ENCODE measurements at regions not wholly inside any gene's neighbourhood (a gene's known extent, or its start where the extent isn't known, plus 50 kb on each side); places are given as distances from the start of the nearest gene placed in this dataset.

GRCh38 chr6:4348462-4349112 lies 213.2 kb upstream of the ECI2 start:
- no peaks in the 10 kb centered on the region for H3K27me3 ChIP-seq (ENCODE audit: low read depth)
- H3K9me3 ChIP-seq, result no peaks in the 10 kb centered on the region
- intact Hi-C loops (cut with DNase I), result no loop called here
- no peak overlapping the region for H3K4me3 ChIP-seq
- no peak overlapping the region for H3K27ac ChIP-seq
- no peaks in the 10 kb centered on the region for H3K36me3 ChIP-seq
- ATAC-seq (no peak), DNase-seq (no peak)
- TF ChIP-seq CTCF (IDR thresholded peaks at IDR 0.05), result no peak
- peaks cover 23% of the 10 kb centered on the region for H3K4me1 ChIP-seq

- Histone ChIP-seq H3K36me3 (no peaks in the 10 kb centered on the region), H3K4me1 (peaks cover 23% of the 10 kb centered on the region), H3K4me3 (no peak overlapping the region), H3K9me3 (no peaks in the 10 kb centered on the region), H3K27me3 (ENCODE audit: low read depth) (no peaks in the 10 kb centered on the region), H3K27ac (no peak overlapping the region)
- intact Hi-C loops (cut with DNase I), result no loop called here
- DNase-seq (no peak), ATAC-seq (no peak)
- TF ChIP-seq CTCF (IDR thresholded peaks at IDR 0.05), result no peak
These were observed 212.5 kb upstream of the ECI2 start for GRCh38 chr6:4347877-4348276.

- Histone ChIP-seq H3K4me1 (peaks cover 14% of the 10 kb centered on the region), H3K27ac (no peak overlapping the region)
These were observed 211.4 kb upstream of the ECI2 start for GRCh38 chr6:4346659-4347333.

GRCh38 chr6:4345543-4345942 lies 210.2 kb upstream of the ECI2 start:
- TF ChIP-seq CTCF (IDR thresholded peaks at IDR 0.05), result no peak
- Histone ChIP-seq H3K27me3 (ENCODE audit: low read depth) (no peaks in the 10 kb centered on the region), H3K4me3 (no peak overlapping the region), H3K4me1 (peaks cover 7% of the 10 kb centered on the region), H3K36me3 (no peaks in the 10 kb centered on the region), H3K27ac (no peak overlapping the region), H3K9me3 (no peaks in the 10 kb centered on the region)
- intact Hi-C loops (cut with DNase I), result no loop called here
- no peak for DNase-seq
- no peak for ATAC-seq

More at GRCh38 chr6:4346659-4347333, 211.4 kb upstream of the ECI2 start:
- no peaks in the 10 kb centered on the region for H3K27me3 ChIP-seq (ENCODE audit: low read depth)
- no peak for ATAC-seq
- H3K9me3 ChIP-seq, result no peaks in the 10 kb centered on the region
- DNase-seq, result no peak
- intact Hi-C loops (cut with DNase I), result no loop called here
- H3K36me3 ChIP-seq, result no peaks in the 10 kb centered on the region
- TF ChIP-seq CTCF (IDR thresholded peaks at IDR 0.05), result no peak
- H3K4me3 ChIP-seq, result no peak overlapping the region

GRCh38 chr6:4344317-4344899 lies 209.0 kb upstream of the ECI2 start:
- Histone ChIP-seq H3K9me3 (no peaks in the 10 kb centered on the region), H3K4me3 (no peak overlapping the region), H3K27me3 (ENCODE audit: low read depth) (no peaks in the 10 kb centered on the region), H3K27ac (no peak overlapping the region), H3K4me1 (no peaks in the 10 kb centered on the region), H3K36me3 (no peaks in the 10 kb centered on the region)
- DNase-seq (no peak), ATAC-seq (peak in 1 of 2 donors; percentile 61)
- intact Hi-C loops (cut with DNase I), result no loop called here
- TF ChIP-seq CTCF (IDR thresholded peaks at IDR 0.05), result no peak
